ENCODE measurements at regions not wholly inside any gene's neighbourhood (a gene's known extent, or its start where the extent isn't known, plus 50 kb on each side); places are given as distances from the start of the nearest gene placed in this dataset.

DNA sequence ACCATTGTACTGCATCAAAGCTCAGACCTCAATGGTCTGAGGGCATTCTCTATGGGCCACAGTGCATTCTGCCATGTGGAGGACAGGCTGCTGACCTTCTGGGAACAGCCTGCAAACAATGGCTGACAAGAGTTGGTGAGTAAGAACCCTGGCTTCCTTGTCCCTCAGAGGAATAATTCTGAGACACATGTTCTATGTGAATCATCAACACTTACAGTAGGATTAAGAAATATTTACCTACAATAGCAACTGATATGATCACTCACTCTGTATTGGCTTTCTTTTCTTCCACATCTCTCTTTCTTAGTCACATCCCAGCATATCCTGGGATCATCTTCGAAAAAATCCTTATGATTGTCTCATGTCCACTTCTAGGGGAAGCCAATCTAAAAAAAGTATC is 306.5 kb upstream of the ITGA1 start:
- Histone ChIP-seq H3K9me2 (replicated peaks; ENCODE audit: insufficient read depth, low read length) (no peaks in the 10 kb centered on the region), H3K79me2 (ENCODE audit: low read length) (no peaks in the 10 kb centered on the region), H3K27ac (ENCODE audit: low read length) (no peak overlapping the region), H3F3A (ENCODE audit: insufficient read depth, low read length) (no peaks in the 10 kb centered on the region), H3K9ac (ENCODE audit: low read length) (no peak overlapping the region), H3K4me2 (ENCODE audit: low read depth, low read length) (no peak overlapping the region), H3K36me3 (replicated peaks; ENCODE audit: insufficient read depth, low read length) (no peaks in the 10 kb centered on the region), H3K4me3 (ENCODE audit: low read length) (no peak overlapping the region), H4K20me1 (ENCODE audit: insufficient read depth, low read length) (no peaks in the 10 kb centered on the region), H3K27me3 (replicated peaks; ENCODE audit: insufficient read depth, low read length) (no peaks in the 10 kb centered on the region), H3K9me3 (replicated peaks; ENCODE audit: insufficient read depth, low read length) (no peaks in the 10 kb centered on the region), H3K4me1 (ENCODE audit: low read length) (no peaks in the 10 kb centered on the region), H2AFZ (ENCODE audit: low read length) (no peak overlapping the region)
- no peak for TF ChIP-seq EZH2phosphoT487 (IDR thresholded peaks at IDR 0.05; ENCODE audit: low read length)
- TF ChIP-seq, protein P1, sequence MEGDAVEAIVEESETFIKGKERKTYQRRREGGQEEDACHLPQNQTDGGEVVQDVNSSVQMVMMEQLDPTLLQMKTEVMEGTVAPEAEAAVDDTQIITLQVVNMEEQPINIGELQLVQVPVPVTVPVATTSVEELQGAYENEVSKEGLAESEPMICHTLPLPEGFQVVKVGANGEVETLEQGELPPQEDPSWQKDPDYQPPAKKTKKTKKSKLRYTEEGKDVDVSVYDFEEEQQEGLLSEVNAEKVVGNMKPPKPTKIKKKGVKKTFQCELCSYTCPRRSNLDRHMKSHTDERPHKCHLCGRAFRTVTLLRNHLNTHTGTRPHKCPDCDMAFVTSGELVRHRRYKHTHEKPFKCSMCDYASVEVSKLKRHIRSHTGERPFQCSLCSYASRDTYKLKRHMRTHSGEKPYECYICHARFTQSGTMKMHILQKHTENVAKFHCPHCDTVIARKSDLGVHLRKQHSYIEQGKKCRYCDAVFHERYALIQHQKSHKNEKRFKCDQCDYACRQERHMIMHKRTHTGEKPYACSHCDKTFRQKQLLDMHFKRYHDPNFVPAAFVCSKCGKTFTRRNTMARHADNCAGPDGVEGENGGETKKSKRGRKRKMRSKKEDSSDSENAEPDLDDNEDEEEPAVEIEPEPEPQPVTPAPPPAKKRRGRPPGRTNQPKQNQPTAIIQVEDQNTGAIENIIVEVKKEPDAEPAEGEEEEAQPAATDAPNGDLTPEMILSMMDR (IDR thresholded peaks at IDR 0.05; ENCODE audit: low read length) = no peak
- no peak for TF ChIP-seq EZH2 (optimal IDR thresholded peaks at IDR 0.05; ENCODE audit: low read depth, low read length)
- DNase-seq = no peak

DNA sequence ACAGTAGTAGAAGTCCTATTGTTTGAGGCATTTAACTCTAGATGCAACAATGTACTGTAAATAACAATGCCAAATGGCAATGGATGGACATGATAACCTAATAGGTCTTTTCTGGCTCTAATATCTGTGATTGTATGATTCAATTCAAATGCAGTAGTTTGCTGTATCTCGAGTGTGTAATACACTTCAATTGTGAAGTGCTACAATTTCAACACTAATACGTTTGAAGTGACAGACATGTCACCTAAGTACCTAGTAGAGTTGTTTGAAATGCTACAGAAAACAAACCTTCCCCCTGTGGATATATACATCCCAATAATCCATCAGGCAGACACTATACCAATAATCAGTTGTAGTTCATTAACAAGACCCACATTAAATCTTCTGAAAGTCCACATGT is 305.9 kb upstream of the ITGA1 start:
- no peaks in the 10 kb centered on the region for H3K4me1 ChIP-seq (ENCODE audit: low read length)
- H3K36me3 ChIP-seq (replicated peaks; ENCODE audit: insufficient read depth, low read length) = no peaks in the 10 kb centered on the region
- H3K27ac ChIP-seq (ENCODE audit: low read length) = no peak overlapping the region
- H3K9ac ChIP-seq (ENCODE audit: low read length) = no peak overlapping the region
- H4K20me1 ChIP-seq (ENCODE audit: insufficient read depth, low read length) = no peaks in the 10 kb centered on the region
- H3K9me3 ChIP-seq (replicated peaks; ENCODE audit: insufficient read depth, low read length) = no peaks in the 10 kb centered on the region
- no peak overlapping the region for H3K4me3 ChIP-seq (ENCODE audit: low read length)
- no peak overlapping the region for H2AFZ ChIP-seq (ENCODE audit: low read length)
- no peaks in the 10 kb centered on the region for H3K79me2 ChIP-seq (ENCODE audit: low read length)
- no peak overlapping the region for H3K4me2 ChIP-seq (ENCODE audit: low read depth, low read length)
- H3F3A ChIP-seq (ENCODE audit: insufficient read depth, low read length) = no peaks in the 10 kb centered on the region
- no peaks in the 10 kb centered on the region for H3K9me2 ChIP-seq (replicated peaks; ENCODE audit: insufficient read depth, low read length)
- no peaks in the 10 kb centered on the region for H3K27me3 ChIP-seq (replicated peaks; ENCODE audit: insufficient read depth, low read length)
- no peak for DNase-seq
- TF ChIP-seq, protein P1 (IDR thresholded peaks at IDR 0.05; ENCODE audit: low read length) = no peak
- no peak for TF ChIP-seq EZH2 (optimal IDR thresholded peaks at IDR 0.05; ENCODE audit: low read depth, low read length)
- no peak for TF ChIP-seq EZH2phosphoT487 (IDR thresholded peaks at IDR 0.05; ENCODE audit: low read length)

DNA sequence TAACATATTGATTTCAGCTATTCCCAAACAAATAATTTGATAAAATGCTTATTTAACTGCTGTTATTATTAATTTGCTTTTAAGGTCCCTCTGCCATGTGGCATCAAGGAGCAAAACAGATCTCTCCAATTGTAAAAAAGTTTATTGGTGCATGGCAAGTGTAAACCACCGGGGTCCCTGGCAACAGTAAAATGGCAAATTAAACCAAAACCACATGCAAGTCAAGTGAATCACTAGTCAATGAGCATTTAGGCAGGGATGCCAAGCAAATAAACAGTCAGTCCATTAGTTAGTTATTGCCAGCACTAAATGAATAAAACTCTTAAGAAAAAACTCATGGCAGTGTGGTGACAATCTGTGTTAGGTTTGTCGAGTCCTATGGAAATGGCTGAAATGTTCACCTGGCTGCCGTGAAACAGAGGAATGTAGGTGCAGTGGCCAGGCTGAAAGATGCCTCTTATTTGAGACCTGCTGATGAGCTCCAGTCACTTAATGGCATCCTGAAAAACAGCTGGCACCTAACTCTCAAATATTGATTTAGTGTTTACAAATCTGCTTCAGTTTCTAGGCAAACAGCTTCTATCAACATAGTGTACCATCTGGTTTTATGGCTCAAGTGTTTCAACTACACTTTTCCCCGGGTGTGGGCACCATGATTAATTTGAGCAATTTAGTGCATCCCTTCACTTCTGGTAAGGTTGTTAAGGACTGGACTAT is 296.5 kb upstream of the ITGA1 start:
- H2AFZ ChIP-seq (ENCODE audit: low read length) = no peak overlapping the region
- H3F3A ChIP-seq (ENCODE audit: insufficient read depth, low read length) = no peaks in the 10 kb centered on the region
- no peak for DNase-seq
- no peaks in the 10 kb centered on the region for H3K36me3 ChIP-seq (replicated peaks; ENCODE audit: insufficient read depth, low read length)
- no peak overlapping the region for H3K27ac ChIP-seq (ENCODE audit: low read length)
- no peaks in the 10 kb centered on the region for H3K4me1 ChIP-seq (ENCODE audit: low read length)
- no peaks in the 10 kb centered on the region for H3K27me3 ChIP-seq (replicated peaks; ENCODE audit: insufficient read depth, low read length)
- H3K9ac ChIP-seq (ENCODE audit: low read length) = no peak overlapping the region
- no peaks in the 10 kb centered on the region for H3K79me2 ChIP-seq (ENCODE audit: low read length)
- H4K20me1 ChIP-seq (ENCODE audit: insufficient read depth, low read length) = no peaks in the 10 kb centered on the region
- H3K9me2 ChIP-seq (replicated peaks; ENCODE audit: insufficient read depth, low read length) = no peaks in the 10 kb centered on the region
- H3K9me3 ChIP-seq (replicated peaks; ENCODE audit: insufficient read depth, low read length) = no peaks in the 10 kb centered on the region
- TF ChIP-seq EZH2 (optimal IDR thresholded peaks at IDR 0.05; ENCODE audit: low read depth, low read length) (no peak), EZH2phosphoT487 (IDR thresholded peaks at IDR 0.05; ENCODE audit: low read length) (no peak)
- TF ChIP-seq, protein P1 (IDR thresholded peaks at IDR 0.05; ENCODE audit: low read length) = no peak
- no peak overlapping the region for H3K4me3 ChIP-seq (ENCODE audit: low read length)
- H3K4me2 ChIP-seq (ENCODE audit: low read depth, low read length) = no peak overlapping the region
